A549 (cell line): ENCODE measurements at regions not wholly inside any gene's neighbourhood (a gene's known extent, or its start where the extent isn't known, plus 50 kb on each side); places are given as distances from the start of the nearest gene placed in this dataset.

Experiments used
- ELK1 ChIP-seq: fragments of 150-350 bp; IDR thresholded peaks from 2 replicates; pipeline ENCODE4 v1.6.1; 2014; ENCODE audit warnings: low read depth, mild to moderate bottlenecking, low read length
- ESRRA ChIP-seq: fragments of 150-350 bp; IDR thresholded peaks from 2 replicates; pipeline ENCODE4 v1.6.1; 2014; ENCODE audit warnings: mild to moderate bottlenecking, low read length, borderline replicate concordance
- FOSL2 ChIP-seq, 2 experiments: fragments of 450-650 bp in 1 of 2; fragments of >200 bp in 1 of 2; sonication (Bioruptor Twin) in 1 of 2; formaldehyde crosslinking; IDR thresholded peaks; 2 replicates each; pipeline versions ENCODE4 v1.5.0 to v1.6.1; 2016 to 2020; ENCODE audit warnings: mild to moderate bottlenecking in 1 of 2, moderate library complexity in 1 of 2
- HEYL ChIP-seq: fragments of 250-450 bp; sonication (Bioruptor Pico); IDR thresholded peaks from 2 replicates; pipeline ENCODE4 v1.8.0; 2021; ENCODE audit warnings: mild to moderate bottlenecking, moderate library complexity
- HOXA7 ChIP-seq: fragments of 250-450 bp; sonication (Bioruptor Pico); IDR thresholded peaks from 2 replicates; pipeline ENCODE4 v1.5.0; 2020; ENCODE audit warnings: mild to moderate bottlenecking, moderate library complexity
- JUN ChIP-seq, 2 experiments: fragments of >200 bp; sonication (Bioruptor Twin); formaldehyde crosslinking; IDR thresholded peaks; 2 replicates in 1 of 2; 3 replicates in 1 of 2; pipeline ENCODE4 v1.6.1; 2016 to 2017
- JUNB ChIP-seq: fragments of >200 bp; sonication (Bioruptor Twin); formaldehyde crosslinking; IDR thresholded peaks from 2 replicates; pipeline ENCODE4 v1.6.1; 2016
- MAX ChIP-seq: IDR thresholded peaks from 2 replicates; pipeline ENCODE4 v1.6.1; 2012
- POLR2A ChIP-seq: IDR thresholded peaks from 2 replicates; pipeline ENCODE4 v1.6.1; 2012; ENCODE audit warnings: mild to moderate bottlenecking, low read length
- RAD21 ChIP-seq, 2 experiments: fragments of >200 bp in 1 of 2; sonication (Bioruptor Twin) in 1 of 2; formaldehyde crosslinking in 1 of 2; IDR thresholded peaks in 1 of 2; conservative IDR thresholded peaks in 1 of 2; 2 replicates in 1 of 2; 3 replicates in 1 of 2; pipeline ENCODE4 v1.6.1; 2012 to 2018; ENCODE audit warnings: inconsistent platforms in 1 of 2
- SMC3 ChIP-seq: fragments of >200 bp; sonication (Bioruptor Twin); formaldehyde crosslinking; IDR thresholded peaks from 3 replicates; pipeline ENCODE4 v1.6.1; 2018; ENCODE audit warnings: inconsistent platforms
- TF ChIP-seq, protein P1 (sequence below): fragments of >200 bp; sonication (Bioruptor Twin); formaldehyde crosslinking; IDR thresholded peaks from 3 replicates; pipeline ENCODE4 v1.5.1; 2016
- TF ChIP-seq, protein P2 (sequence below): fragments of 450-650 bp; IDR thresholded peaks from 2 replicates; pipeline ENCODE4 v1.6.1; 2014; ENCODE audit warnings: antibody characterized with exemption
- TF ChIP-seq, protein P3 (sequence below): fragments of 200-600 bp; sonication (generic); IDR thresholded peaks from 2 replicates; pipeline ENCODE4 v1.6.1; 2016; ENCODE audit warnings: antibody characterized with exemption, mild to moderate bottlenecking, moderate library complexity

DNA sequence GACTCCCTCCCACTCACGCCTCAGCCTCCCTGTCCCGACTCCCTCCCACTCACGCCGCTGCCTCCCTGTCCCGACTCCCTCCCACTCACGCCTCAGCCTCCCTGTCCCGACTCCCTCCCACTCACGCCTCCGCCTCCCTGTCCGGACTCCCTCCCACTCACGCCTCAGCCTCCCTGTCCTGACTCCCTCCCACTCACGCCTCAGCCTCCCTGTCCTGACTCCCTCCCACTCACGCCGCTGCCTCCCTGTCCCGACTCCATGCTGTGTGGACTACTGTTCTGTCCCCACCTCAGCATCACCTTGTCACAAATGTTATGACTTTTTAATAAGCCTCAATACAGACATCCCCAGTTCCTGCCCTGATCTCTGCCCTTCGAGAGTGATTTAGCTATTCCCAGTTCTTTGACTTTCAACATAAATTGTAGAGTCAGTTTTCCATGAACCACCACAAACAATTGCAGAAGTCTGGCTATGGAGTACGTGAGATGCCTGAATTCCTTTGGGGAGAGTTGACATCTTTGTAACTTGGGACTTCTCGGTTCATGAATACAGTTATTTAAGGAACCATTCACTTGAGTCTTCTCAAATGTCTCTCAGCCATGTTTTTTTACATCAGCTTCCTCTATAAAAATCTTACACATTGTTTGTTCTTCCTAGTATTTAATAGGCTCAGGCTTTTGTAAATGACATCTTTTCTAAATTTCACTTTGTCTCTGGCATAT, 71.9 kb downstream of the FOXL3 start:
- TF ChIP-seq JUN (IDR thresholded peaks at IDR 0.05) (no peak), JUNB (no peak), RAD21 (conservative IDR thresholded peaks at IDR 0.05 in 1 of 2, IDR thresholded peaks at IDR 0.05 in 1 of 2) (no peak), MAX (no peak), POLR2A (no peak), HOXA7 (CRISPR knock-in tag) (no peak), SMC3 (no peak), ELK1 (no peak), HEYL (CRISPR knock-in tag) (no peak), ESRRA (no peak), FOSL2 (IDR thresholded peaks at IDR 0.05) (no peak), FOSL2 (CRISPR knock-in tag; IDR thresholded peaks at IDR 0.05) (no peak)
- TF ChIP-seq, protein P1, sequence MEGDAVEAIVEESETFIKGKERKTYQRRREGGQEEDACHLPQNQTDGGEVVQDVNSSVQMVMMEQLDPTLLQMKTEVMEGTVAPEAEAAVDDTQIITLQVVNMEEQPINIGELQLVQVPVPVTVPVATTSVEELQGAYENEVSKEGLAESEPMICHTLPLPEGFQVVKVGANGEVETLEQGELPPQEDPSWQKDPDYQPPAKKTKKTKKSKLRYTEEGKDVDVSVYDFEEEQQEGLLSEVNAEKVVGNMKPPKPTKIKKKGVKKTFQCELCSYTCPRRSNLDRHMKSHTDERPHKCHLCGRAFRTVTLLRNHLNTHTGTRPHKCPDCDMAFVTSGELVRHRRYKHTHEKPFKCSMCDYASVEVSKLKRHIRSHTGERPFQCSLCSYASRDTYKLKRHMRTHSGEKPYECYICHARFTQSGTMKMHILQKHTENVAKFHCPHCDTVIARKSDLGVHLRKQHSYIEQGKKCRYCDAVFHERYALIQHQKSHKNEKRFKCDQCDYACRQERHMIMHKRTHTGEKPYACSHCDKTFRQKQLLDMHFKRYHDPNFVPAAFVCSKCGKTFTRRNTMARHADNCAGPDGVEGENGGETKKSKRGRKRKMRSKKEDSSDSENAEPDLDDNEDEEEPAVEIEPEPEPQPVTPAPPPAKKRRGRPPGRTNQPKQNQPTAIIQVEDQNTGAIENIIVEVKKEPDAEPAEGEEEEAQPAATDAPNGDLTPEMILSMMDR, result no peak
- TF ChIP-seq, protein P2, sequence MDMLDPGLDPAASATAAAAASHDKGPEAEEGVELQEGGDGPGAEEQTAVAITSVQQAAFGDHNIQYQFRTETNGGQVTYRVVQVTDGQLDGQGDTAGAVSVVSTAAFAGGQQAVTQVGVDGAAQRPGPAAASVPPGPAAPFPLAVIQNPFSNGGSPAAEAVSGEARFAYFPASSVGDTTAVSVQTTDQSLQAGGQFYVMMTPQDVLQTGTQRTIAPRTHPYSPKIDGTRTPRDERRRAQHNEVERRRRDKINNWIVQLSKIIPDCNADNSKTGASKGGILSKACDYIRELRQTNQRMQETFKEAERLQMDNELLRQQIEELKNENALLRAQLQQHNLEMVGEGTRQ, result no peak
- TF ChIP-seq, protein P3, sequence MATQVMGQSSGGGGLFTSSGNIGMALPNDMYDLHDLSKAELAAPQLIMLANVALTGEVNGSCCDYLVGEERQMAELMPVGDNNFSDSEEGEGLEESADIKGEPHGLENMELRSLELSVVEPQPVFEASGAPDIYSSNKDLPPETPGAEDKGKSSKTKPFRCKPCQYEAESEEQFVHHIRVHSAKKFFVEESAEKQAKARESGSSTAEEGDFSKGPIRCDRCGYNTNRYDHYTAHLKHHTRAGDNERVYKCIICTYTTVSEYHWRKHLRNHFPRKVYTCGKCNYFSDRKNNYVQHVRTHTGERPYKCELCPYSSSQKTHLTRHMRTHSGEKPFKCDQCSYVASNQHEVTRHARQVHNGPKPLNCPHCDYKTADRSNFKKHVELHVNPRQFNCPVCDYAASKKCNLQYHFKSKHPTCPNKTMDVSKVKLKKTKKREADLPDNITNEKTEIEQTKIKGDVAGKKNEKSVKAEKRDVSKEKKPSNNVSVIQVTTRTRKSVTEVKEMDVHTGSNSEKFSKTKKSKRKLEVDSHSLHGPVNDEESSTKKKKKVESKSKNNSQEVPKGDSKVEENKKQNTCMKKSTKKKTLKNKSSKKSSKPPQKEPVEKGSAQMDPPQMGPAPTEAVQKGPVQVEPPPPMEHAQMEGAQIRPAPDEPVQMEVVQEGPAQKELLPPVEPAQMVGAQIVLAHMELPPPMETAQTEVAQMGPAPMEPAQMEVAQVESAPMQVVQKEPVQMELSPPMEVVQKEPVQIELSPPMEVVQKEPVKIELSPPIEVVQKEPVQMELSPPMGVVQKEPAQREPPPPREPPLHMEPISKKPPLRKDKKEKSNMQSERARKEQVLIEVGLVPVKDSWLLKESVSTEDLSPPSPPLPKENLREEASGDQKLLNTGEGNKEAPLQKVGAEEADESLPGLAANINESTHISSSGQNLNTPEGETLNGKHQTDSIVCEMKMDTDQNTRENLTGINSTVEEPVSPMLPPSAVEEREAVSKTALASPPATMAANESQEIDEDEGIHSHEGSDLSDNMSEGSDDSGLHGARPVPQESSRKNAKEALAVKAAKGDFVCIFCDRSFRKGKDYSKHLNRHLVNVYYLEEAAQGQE, result no peak
